GM23338 (cell line): ENCODE measurements at regions not wholly inside any gene's neighbourhood (a gene's known extent, or its start where the extent isn't known, plus 50 kb on each side); places are given as distances from the start of the nearest gene placed in this dataset.

Source experiments
- ATAC-seq: fragments of 200-7000 bp; cut with Tn5 transposase; 3 replicates; pipeline ENCODE4 v1.9.1; 2020
- DNase-seq: peaks from one replicate; pipeline ENCODE4 v3.0.0-alpha.2; 2015; ENCODE audit warnings: low spot score
- H2AFZ ChIP-seq: fragments of 200-600 bp; sonication (generic); 2 replicates; pipeline ENCODE4 v1.8.0; 2016; ENCODE audit warnings: antibody characterized with exemption, mild to moderate bottlenecking, moderate library complexity
- H3F3A ChIP-seq: fragments of 200-600 bp; sonication (generic); replicated peaks from 2 replicates; pipeline ENCODE4 v1.8.0; 2017; ENCODE audit warnings: antibody characterized with exemption, mixed run types, low read depth
- H3K27ac ChIP-seq: fragments of 200-600 bp; sonication (generic); 2 replicates; pipeline ENCODE4 v1.6.1; 2016; ENCODE audit warnings: low read depth
- H3K27me3 ChIP-seq: fragments of 200-600 bp; sonication (generic); 2 replicates; pipeline ENCODE4 v1.8.0; 2016; ENCODE audit warnings: mild to moderate bottlenecking, mixed run types, moderate library complexity; ENCODE audit not compliant: insufficient read depth
- H3K36me3 ChIP-seq: fragments of 200-600 bp; sonication (generic); 2 replicates; pipeline ENCODE4 v1.8.0; 2016; ENCODE audit warnings: mild to moderate bottlenecking; ENCODE audit not compliant: insufficient read depth
- H3K4me1 ChIP-seq: fragments of 200-600 bp; sonication (generic); 2 replicates; pipeline ENCODE4 v1.8.0; 2016; ENCODE audit warnings: mild to moderate bottlenecking, moderate library complexity; ENCODE audit not compliant: insufficient read depth
- H3K4me2 ChIP-seq: fragments of 200-600 bp; sonication (generic); 2 replicates; pipeline ENCODE4 v1.7.1; 2017; ENCODE audit warnings: mixed run types
- H3K4me3 ChIP-seq: fragments of 200-600 bp; sonication (generic); 2 replicates; pipeline ENCODE4 v1.6.1; 2016; ENCODE audit warnings: mixed run types
- H3K79me2 ChIP-seq: fragments of 200-600 bp; sonication (generic); replicated peaks from 2 replicates; pipeline ENCODE4 v1.8.0; 2017; ENCODE audit warnings: mild to moderate bottlenecking; ENCODE audit not compliant: insufficient read depth
- H3K9me2 ChIP-seq: fragments of 200-600 bp; sonication (generic); 2 replicates; pipeline ENCODE4 v1.8.0; 2017; ENCODE audit not compliant: insufficient read depth
- H4K20me1 ChIP-seq: fragments of 200-600 bp; sonication (generic); replicated peaks from 2 replicates; pipeline ENCODE4 v1.8.0; 2017; ENCODE audit warnings: mild to moderate bottlenecking; ENCODE audit not compliant: insufficient read depth
- H3K27ac Mint-ChIP-seq: 2 replicates; pipeline ENCODE4 v1.8.0; 2020; ENCODE audit warnings: inconsistent platforms, mild to moderate bottlenecking, moderate library complexity, mixed read lengths
- H3K27me3 Mint-ChIP-seq: 3 replicates; pipeline ENCODE4 v1.8.0; 2022; ENCODE audit warnings: low read depth, mild to moderate bottlenecking, moderate library complexity, mixed read lengths, inconsistent platforms; ENCODE audit not compliant: insufficient read depth, poor library complexity
- H3K36me3 Mint-ChIP-seq: 3 replicates; pipeline ENCODE4 v1.8.0; 2021; ENCODE audit warnings: low read depth, mild to moderate bottlenecking, inconsistent platforms, moderate library complexity, mixed read lengths
- H3K4me1 Mint-ChIP-seq: 3 replicates; pipeline ENCODE4 v1.8.0; 2020; ENCODE audit warnings: mild to moderate bottlenecking, inconsistent platforms, mixed read lengths
- H3K4me3 Mint-ChIP-seq: 3 replicates; pipeline ENCODE4 v1.8.0; 2021; ENCODE audit warnings: moderate library complexity, mild to moderate bottlenecking, inconsistent platforms, mixed read lengths
- H3K9me3 Mint-ChIP-seq: 3 replicates; pipeline ENCODE4 v1.8.0; 2020; ENCODE audit warnings: moderate library complexity, mild to moderate bottlenecking, inconsistent platforms, mixed read lengths
- CREB1 ChIP-seq: fragments of 250-450 bp; sonication (Bioruptor Pico); IDR thresholded peaks from 2 replicates; pipeline ENCODE4 v1.5.0; 2020; ENCODE audit warnings: low read depth, mild to moderate bottlenecking, moderate library complexity
- CTCF ChIP-seq, 2 experiments: fragments of 200-600 bp in 1 of 2; sonication (generic) in 1 of 2; conservative IDR thresholded peaks; 2 replicates each; pipeline versions ENCODE4 v1.5.1 to v1.6.1; 2016 to 2017; ENCODE audit warnings: antibody characterized with exemption in 2 of 2, low read depth in 2 of 2, mild to moderate bottlenecking in 2 of 2, moderate library complexity in 1 of 2
- ETS1 ChIP-seq: IDR thresholded peaks from 2 replicates; pipeline ENCODE4 v1.6.1; 2016; ENCODE audit warnings: antibody characterized with exemption
- EZH2 ChIP-seq: fragments of 200-600 bp; sonication (generic); IDR thresholded peaks from one replicate; pipeline ENCODE4 v1.8.0; 2017; ENCODE audit warnings: antibody characterized with exemption, mild to moderate bottlenecking, low read depth; ENCODE audit not compliant: unreplicated experiment
- EZH2phosphoT487 ChIP-seq: fragments of 200-600 bp; sonication (generic); IDR thresholded peaks from one replicate; pipeline ENCODE4 v1.8.1; 2018; ENCODE audit warnings: antibody characterized with exemption; ENCODE audit not compliant: unreplicated experiment
- JUNB ChIP-seq: IDR thresholded peaks from one replicate; pipeline ENCODE4 v1.6.1; 2016; ENCODE audit warnings: antibody characterized with exemption; ENCODE audit not compliant: unreplicated experiment
- NANOG ChIP-seq: IDR thresholded peaks from 2 replicates; pipeline ENCODE4 v1.6.1; 2016; ENCODE audit warnings: antibody characterized with exemption, borderline replicate concordance
- POLR2AphosphoS5 ChIP-seq: IDR thresholded peaks from 2 replicates; pipeline ENCODE4 v1.6.1; 2016; ENCODE audit warnings: antibody characterized with exemption, low read depth
- STAT1 ChIP-seq: IDR thresholded peaks from one replicate; pipeline ENCODE4 v1.6.1; 2016; ENCODE audit warnings: antibody characterized with exemption; ENCODE audit not compliant: unreplicated experiment
- ZNF114 ChIP-seq: fragments of 250-450 bp; sonication (Bioruptor Pico); IDR thresholded peaks from 2 replicates; pipeline ENCODE4 v1.5.0; 2020; ENCODE audit warnings: mild to moderate bottlenecking, moderate library complexity
- ZNF331 ChIP-seq: fragments of 250-450 bp; sonication (Bioruptor Pico); IDR thresholded peaks from 2 replicates; pipeline ENCODE4 v1.5.0; 2020; ENCODE audit warnings: low read depth, mild to moderate bottlenecking, moderate library complexity
- TF ChIP-seq, protein P1 (sequence below): fragments of 250-450 bp; sonication (Bioruptor Pico); IDR thresholded peaks from 2 replicates; pipeline ENCODE4 v1.5.0; 2020; ENCODE audit warnings: mild to moderate bottlenecking, moderate library complexity
- TF ChIP-seq, protein P2 (sequence below): IDR thresholded peaks from one replicate; pipeline ENCODE4 v1.6.1; 2018; ENCODE audit warnings: antibody characterized with exemption; ENCODE audit not compliant: unreplicated experiment

GRCh38 chr11:131108760-131109159 is 192.5 kb upstream of the SNX19 start:
- Mint-ChIP-seq H3K36me3 (peaks cover 22% of the 10 kb centered on the region), H3K4me1 (no peaks in the 10 kb centered on the region), H3K27me3 (peaks cover 1% of the 10 kb centered on the region), H3K9me3 (peaks cover 48% of the 10 kb centered on the region), H3K4me3 (no peak overlapping the region), H3K27ac (no peak overlapping the region)
- Histone ChIP-seq H3K4me2 (no peak overlapping the region), H3K36me3 (peaks cover 4% of the 10 kb centered on the region; the same call in 1 of the 2 replicates), H3F3A (no peaks in the 10 kb centered on the region), H4K20me1 (no peaks in the 10 kb centered on the region), H3K4me3 (no peak overlapping the region), H3K79me2 (no peaks in the 10 kb centered on the region), H3K27me3 (no peaks in the 10 kb centered on the region), H3K4me1 (no peaks in the 10 kb centered on the region), H2AFZ (peak overlapping the region; percentile 47; the same call in 1 of the 2 replicates), H3K27ac (no peak overlapping the region), H3K9me2 (no peaks in the 10 kb centered on the region)
- ATAC-seq (no peak), DNase-seq (no peak)
- TF ChIP-seq POLR2AphosphoS5: no peak
- TF ChIP-seq EZH2: no peak
- no peak for TF ChIP-seq ZNF331
- no peak for TF ChIP-seq CREB1 (CRISPR knock-in tag)
- TF ChIP-seq, protein P1, sequence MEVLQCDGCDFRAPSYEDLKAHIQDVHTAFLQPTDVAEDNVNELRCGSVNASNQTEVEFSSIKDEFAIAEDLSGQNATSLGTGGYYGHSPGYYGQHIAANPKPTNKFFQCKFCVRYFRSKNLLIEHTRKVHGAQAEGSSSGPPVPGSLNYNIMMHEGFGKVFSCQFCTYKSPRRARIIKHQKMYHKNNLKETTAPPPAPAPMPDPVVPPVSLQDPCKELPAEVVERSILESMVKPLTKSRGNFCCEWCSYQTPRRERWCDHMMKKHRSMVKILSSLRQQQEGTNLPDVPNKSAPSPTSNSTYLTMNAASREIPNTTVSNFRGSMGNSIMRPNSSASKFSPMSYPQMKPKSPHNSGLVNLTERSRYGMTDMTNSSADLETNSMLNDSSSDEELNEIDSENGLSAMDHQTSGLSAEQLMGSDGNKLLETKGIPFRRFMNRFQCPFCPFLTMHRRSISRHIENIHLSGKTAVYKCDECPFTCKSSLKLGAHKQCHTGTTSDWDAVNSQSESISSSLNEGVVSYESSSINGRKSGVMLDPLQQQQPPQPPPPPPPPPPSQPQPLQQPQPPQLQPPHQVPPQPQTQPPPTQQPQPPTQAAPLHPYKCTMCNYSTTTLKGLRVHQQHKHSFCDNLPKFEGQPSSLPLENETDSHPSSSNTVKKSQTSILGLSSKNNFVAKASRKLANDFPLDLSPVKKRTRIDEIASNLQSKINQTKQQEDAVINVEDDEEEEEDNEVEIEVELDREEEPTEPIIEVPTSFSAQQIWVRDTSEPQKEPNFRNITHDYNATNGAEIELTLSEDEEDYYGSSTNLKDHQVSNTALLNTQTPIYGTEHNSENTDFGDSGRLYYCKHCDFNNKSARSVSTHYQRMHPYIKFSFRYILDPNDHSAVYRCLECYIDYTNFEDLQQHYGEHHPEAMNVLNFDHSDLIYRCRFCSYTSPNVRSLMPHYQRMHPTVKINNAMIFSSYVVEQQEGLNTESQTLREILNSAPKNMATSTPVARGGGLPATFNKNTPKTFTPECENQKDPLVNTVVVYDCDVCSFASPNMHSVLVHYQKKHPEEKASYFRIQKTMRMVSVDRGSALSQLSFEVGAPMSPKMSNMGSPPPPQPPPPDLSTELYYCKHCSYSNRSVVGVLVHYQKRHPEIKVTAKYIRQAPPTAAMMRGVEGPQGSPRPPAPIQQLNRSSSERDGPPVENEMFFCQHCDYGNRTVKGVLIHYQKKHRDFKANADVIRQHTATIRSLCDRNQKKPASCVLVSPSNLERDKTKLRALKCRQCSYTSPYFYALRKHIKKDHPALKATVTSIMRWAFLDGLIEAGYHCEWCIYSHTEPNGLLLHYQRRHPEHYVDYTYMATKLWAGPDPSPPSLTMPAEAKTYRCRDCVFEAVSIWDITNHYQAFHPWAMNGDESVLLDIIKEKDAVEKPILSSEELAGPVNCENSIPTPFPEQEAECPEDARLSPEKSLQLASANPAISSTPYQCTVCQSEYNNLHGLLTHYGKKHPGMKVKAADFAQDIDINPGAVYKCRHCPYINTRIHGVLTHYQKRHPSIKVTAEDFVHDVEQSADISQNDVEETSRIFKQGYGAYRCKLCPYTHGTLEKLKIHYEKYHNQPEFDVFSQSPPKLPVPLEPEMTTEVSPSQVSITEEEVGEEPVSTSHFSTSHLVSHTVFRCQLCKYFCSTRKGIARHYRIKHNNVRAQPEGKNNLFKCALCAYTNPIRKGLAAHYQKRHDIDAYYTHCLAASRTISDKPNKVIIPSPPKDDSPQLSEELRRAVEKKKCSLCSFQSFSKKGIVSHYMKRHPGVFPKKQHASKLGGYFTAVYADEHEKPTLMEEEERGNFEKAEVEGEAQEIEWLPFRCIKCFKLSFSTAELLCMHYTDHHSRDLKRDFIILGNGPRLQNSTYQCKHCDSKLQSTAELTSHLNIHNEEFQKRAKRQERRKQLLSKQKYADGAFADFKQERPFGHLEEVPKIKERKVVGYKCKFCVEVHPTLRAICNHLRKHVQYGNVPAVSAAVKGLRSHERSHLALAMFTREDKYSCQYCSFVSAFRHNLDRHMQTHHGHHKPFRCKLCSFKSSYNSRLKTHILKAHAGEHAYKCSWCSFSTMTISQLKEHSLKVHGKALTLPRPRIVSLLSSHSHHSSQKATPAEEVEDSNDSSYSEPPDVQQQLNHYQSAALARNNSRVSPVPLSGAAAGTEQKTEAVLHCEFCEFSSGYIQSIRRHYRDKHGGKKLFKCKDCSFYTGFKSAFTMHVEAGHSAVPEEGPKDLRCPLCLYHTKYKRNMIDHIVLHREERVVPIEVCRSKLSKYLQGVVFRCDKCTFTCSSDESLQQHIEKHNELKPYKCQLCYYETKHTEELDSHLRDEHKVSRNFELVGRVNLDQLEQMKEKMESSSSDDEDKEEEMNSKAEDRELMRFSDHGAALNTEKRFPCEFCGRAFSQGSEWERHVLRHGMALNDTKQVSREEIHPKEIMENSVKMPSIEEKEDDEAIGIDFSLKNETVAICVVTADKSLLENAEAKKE (CRISPR knock-in tag): no peak
- TF ChIP-seq JUNB: no peak
- no peak for TF ChIP-seq NANOG
- TF ChIP-seq CTCF (conservative IDR thresholded peaks at IDR 0.05; ENCODE audit: low read depth in 2 of 2): no peak
- no peak for TF ChIP-seq EZH2phosphoT487
- no peak for TF ChIP-seq STAT1
- no peak for TF ChIP-seq ETS1
- TF ChIP-seq, protein P2, sequence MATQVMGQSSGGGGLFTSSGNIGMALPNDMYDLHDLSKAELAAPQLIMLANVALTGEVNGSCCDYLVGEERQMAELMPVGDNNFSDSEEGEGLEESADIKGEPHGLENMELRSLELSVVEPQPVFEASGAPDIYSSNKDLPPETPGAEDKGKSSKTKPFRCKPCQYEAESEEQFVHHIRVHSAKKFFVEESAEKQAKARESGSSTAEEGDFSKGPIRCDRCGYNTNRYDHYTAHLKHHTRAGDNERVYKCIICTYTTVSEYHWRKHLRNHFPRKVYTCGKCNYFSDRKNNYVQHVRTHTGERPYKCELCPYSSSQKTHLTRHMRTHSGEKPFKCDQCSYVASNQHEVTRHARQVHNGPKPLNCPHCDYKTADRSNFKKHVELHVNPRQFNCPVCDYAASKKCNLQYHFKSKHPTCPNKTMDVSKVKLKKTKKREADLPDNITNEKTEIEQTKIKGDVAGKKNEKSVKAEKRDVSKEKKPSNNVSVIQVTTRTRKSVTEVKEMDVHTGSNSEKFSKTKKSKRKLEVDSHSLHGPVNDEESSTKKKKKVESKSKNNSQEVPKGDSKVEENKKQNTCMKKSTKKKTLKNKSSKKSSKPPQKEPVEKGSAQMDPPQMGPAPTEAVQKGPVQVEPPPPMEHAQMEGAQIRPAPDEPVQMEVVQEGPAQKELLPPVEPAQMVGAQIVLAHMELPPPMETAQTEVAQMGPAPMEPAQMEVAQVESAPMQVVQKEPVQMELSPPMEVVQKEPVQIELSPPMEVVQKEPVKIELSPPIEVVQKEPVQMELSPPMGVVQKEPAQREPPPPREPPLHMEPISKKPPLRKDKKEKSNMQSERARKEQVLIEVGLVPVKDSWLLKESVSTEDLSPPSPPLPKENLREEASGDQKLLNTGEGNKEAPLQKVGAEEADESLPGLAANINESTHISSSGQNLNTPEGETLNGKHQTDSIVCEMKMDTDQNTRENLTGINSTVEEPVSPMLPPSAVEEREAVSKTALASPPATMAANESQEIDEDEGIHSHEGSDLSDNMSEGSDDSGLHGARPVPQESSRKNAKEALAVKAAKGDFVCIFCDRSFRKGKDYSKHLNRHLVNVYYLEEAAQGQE: no peak
- TF ChIP-seq ZNF114 (CRISPR knock-in tag): no peak
